ENCODE measurements at regions not wholly inside any gene's neighbourhood (a gene's known extent, or its start where the extent isn't known, plus 50 kb on each side); places are given as distances from the start of the nearest gene placed in this dataset.
A peak's percentile ranks its signal among the peaks of the same experiment; 100 is the strongest.
"Not testable (repeated sequence)": the region's sequence is repeated elsewhere in the genome, so short reads cannot be mapped to it uniquely, and the experiment has no call there.

GRCh38 chr11:71127806-71128205 is 124.6 kb downstream of the SHANK2 start:
- TF ChIP-seq CTCF (IDR thresholded peaks at IDR 0.05; ENCODE audit: unreplicated experiment), result no peak
- DNase-seq (ENCODE audit: low spot score, unreplicated experiment), result no peak
- Mint-ChIP-seq H3K36me3 (ENCODE audit: insufficient read depth) (peaks cover 35% of the 10 kb centered on the region), H3K27ac (no peak overlapping the region), H3K4me1 (ENCODE audit: low read depth) (no peaks in the 10 kb centered on the region), H3K4me3 (ENCODE audit: low read depth) (no peak overlapping the region), H3K9me3 (ENCODE audit: low read depth) (peaks cover 5% of the 10 kb centered on the region), H3K27me3 (no peaks in the 10 kb centered on the region)

DNA sequence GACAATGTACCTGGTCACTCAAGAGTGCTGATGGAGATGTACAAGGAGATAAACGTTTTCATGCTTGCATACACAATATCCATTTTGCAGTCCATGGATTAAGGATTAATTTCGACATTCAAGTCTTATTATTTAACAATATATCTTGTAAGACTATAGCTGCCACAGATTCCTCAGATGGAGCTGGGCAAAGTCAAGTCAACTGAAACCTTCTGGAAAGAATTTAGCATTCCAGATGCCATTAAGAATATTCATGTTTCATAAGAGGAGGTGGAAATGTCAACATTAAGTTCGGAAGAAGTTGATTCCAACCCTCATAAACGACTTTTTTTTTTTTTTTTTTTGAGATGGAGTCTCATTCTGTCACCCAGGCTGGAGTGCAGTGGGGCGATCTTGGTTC is 126.0 kb downstream of the SHANK2 start:
- peaks cover 35% of the 10 kb centered on the region for H3K36me3 Mint-ChIP-seq (ENCODE audit: insufficient read depth)
- H3K27ac Mint-ChIP-seq, result not testable (repeated sequence)

GRCh38 chr11:71125150-71125549 is 127.2 kb downstream of the SHANK2 start:
- Mint-ChIP-seq H3K4me3 (ENCODE audit: low read depth) (no peak overlapping the region), H3K27ac (no peak overlapping the region), H3K9me3 (ENCODE audit: low read depth) (peaks cover 5% of the 10 kb centered on the region), H3K27me3 (no peaks in the 10 kb centered on the region), H3K36me3 (ENCODE audit: insufficient read depth) (peaks cover 32% of the 10 kb centered on the region), H3K4me1 (ENCODE audit: low read depth) (peaks cover 6% of the 10 kb centered on the region)
- no peak for TF ChIP-seq CTCF (IDR thresholded peaks at IDR 0.05; ENCODE audit: unreplicated experiment)
- DNase-seq (ENCODE audit: low spot score, unreplicated experiment), result no peak

More for the DNA sequence above, 126.0 kb downstream of the SHANK2 start:
- not testable (repeated sequence) for H3K27me3 Mint-ChIP-seq; DNase-seq (ENCODE audit: low spot score, unreplicated experiment); H3K9me3 Mint-ChIP-seq (ENCODE audit: low read depth); H3K4me1 Mint-ChIP-seq (ENCODE audit: low read depth); H3K4me3 Mint-ChIP-seq (ENCODE audit: low read depth)

GRCh38 chr11:71124127-71124526 is 128.2 kb downstream of the SHANK2 start:
- Mint-ChIP-seq H3K9me3 (ENCODE audit: low read depth) (peaks cover 5% of the 10 kb centered on the region), H3K4me1 (ENCODE audit: low read depth) (peaks cover 6% of the 10 kb centered on the region), H3K27me3 (no peaks in the 10 kb centered on the region), H3K27ac (no peak overlapping the region), H3K36me3 (ENCODE audit: insufficient read depth) (peaks cover 30% of the 10 kb centered on the region), H3K4me3 (ENCODE audit: low read depth) (no peak overlapping the region)
- no peak for DNase-seq (ENCODE audit: low spot score, unreplicated experiment)
- no peak for TF ChIP-seq CTCF (IDR thresholded peaks at IDR 0.05; ENCODE audit: unreplicated experiment)

GRCh38 chr11:71120471-71120896 is 131.9 kb downstream of the SHANK2 start:
- DNase-seq (ENCODE audit: low spot score, unreplicated experiment), result peak; percentile 59
- H3K4me3 Mint-ChIP-seq (ENCODE audit: low read depth), result no peak overlapping the region

More at GRCh38 chr11:71120471-71120896, 131.9 kb downstream of the SHANK2 start:
- Mint-ChIP-seq H3K27ac (no peak overlapping the region), H3K27me3 (no peaks in the 10 kb centered on the region), H3K36me3 (ENCODE audit: insufficient read depth) (peaks cover 22% of the 10 kb centered on the region), H3K9me3 (ENCODE audit: low read depth) (peaks cover 5% of the 10 kb centered on the region), H3K4me1 (ENCODE audit: low read depth) (peaks cover 6% of the 10 kb centered on the region)
- TF ChIP-seq CTCF (IDR thresholded peaks at IDR 0.05; ENCODE audit: unreplicated experiment), result peak; percentile 81
